ENCODE measurements at regions not wholly inside any gene's neighbourhood (a gene's known extent, or its start where the extent isn't known, plus 50 kb on each side); places are given as distances from the start of the nearest gene placed in this dataset.

- H3K27ac Mint-ChIP-seq (ENCODE audit: unreplicated experiment), result no peak overlapping the region
- no peak overlapping the region for H3K4me3 Mint-ChIP-seq
- no peaks in the 10 kb centered on the region for H3K36me3 Mint-ChIP-seq (ENCODE audit: low read depth)
- TF ChIP-seq CTCF (conservative IDR thresholded peaks at IDR 0.05), result no peak
- peaks cover 4% of the 10 kb centered on the region for H3K4me1 Mint-ChIP-seq
- peaks cover 2% of the 10 kb centered on the region for H3K9me3 Mint-ChIP-seq
- H3K27me3 Mint-ChIP-seq (ENCODE audit: low read depth), result no peaks in the 10 kb centered on the region
- no peak for DNase-seq (ENCODE audit: low read depth, low spot score)
Observed at GRCh38 chr9:119003882-119004617, 365.2 kb downstream of the BRINP1 start.

DNA sequence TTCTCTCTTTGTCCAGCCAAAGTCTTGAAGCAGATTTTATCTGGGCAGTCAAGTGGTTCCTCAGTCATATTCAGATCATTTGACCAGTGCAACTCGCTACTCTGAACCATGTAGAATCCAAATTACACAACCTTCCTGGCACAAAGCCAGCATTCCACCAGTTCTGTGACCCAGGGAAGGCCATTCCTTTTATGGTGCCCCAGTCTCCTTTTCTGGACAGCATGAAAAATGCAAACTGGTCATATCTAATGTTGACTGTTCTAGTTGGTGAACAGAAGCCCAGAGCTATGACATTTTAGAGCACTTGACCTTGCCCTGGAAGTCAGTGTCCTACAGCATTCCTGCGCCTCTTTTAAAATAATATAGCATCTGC is 364.6 kb downstream of the BRINP1 start:
- peaks cover 2% of the 10 kb centered on the region for H3K9me3 Mint-ChIP-seq
- DNase-seq (ENCODE audit: low read depth, low spot score), result no peak
- no peak overlapping the region for H3K4me3 Mint-ChIP-seq
- no peaks in the 10 kb centered on the region for H3K27me3 Mint-ChIP-seq (ENCODE audit: low read depth)
- no peaks in the 10 kb centered on the region for H3K36me3 Mint-ChIP-seq (ENCODE audit: low read depth)
- no peak overlapping the region for H3K27ac Mint-ChIP-seq (ENCODE audit: unreplicated experiment)
- H3K4me1 Mint-ChIP-seq, result peaks cover 4% of the 10 kb centered on the region
- no peak for TF ChIP-seq CTCF (conservative IDR thresholded peaks at IDR 0.05)

DNA sequence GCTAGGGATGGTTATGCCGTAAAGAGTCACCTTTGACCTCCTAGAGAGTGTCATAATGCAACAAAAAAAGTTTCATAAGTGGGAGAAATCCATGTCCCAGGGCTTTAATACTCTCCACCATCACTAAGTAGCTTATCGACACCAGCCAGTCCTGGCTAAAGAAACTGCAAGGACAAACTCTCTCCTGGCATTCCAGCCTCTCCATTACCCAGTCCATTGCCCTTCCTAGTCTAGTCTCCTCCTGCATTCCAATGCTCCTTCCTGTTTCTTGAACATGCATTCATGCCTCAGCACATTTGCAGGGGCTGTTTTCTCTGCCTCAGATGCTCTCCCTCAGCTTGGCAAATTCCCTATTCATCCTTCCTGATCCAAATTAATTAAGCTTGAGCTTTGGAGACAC is 364.1 kb downstream of the BRINP1 start:
- Mint-ChIP-seq H3K36me3 (ENCODE audit: low read depth) (no peaks in the 10 kb centered on the region), H3K4me3 (no peak overlapping the region), H3K27ac (ENCODE audit: unreplicated experiment) (no peak overlapping the region), H3K27me3 (ENCODE audit: low read depth) (no peaks in the 10 kb centered on the region), H3K4me1 (peaks cover 4% of the 10 kb centered on the region), H3K9me3 (peaks cover 2% of the 10 kb centered on the region)
- TF ChIP-seq CTCF (conservative IDR thresholded peaks at IDR 0.05), result no peak
- no peak for DNase-seq (ENCODE audit: low read depth, low spot score)

DNA sequence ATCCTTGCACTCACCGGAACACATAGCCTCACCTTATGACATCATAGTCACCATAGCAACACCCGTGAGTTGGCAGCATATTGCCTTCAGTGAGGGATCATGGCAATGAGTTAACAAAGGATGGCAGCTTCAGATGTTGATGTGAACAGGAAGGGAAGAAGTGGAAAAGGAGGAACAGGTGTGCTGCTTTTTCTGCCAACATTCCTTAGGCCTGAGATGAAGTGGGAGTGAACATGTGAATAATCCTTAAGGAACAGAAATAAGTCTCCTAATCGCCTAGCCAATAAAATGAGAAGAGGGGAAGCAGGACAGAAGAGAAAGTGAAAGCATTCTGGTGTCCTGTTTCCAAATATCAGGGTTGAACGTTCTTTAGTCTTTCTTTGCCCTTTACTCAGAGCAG is 360.0 kb downstream of the BRINP1 start:
- H3K9me3 Mint-ChIP-seq, result peaks cover 2% of the 10 kb centered on the region
- no peak for TF ChIP-seq CTCF (conservative IDR thresholded peaks at IDR 0.05)
- H3K4me3 Mint-ChIP-seq, result no peak overlapping the region
- no peak overlapping the region for H3K27ac Mint-ChIP-seq (ENCODE audit: unreplicated experiment)
- H3K27me3 Mint-ChIP-seq (ENCODE audit: low read depth), result no peaks in the 10 kb centered on the region
- H3K36me3 Mint-ChIP-seq (ENCODE audit: low read depth), result no peaks in the 10 kb centered on the region
- DNase-seq (ENCODE audit: low read depth, low spot score), result no peak
- peaks cover 4% of the 10 kb centered on the region for H3K4me1 Mint-ChIP-seq

DNA sequence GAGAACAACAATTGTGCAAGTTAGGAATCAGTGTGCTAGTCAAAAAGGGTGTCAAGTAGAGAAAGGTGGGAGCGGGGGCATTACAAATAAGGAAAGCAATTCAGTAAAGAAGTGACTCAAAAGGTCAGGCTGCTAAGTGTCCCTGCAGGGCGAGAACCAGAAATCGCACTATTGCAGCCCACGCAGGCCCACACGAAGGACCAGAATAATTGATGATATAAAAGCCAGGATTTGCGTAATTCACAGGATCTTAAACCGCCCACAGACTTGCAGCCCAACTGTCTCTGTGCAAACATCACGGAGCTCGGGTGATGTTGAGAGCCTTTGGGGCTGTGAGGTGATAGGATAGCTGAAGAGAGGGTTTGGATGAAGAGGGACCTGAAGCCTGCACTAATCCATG is 349.0 kb downstream of the BRINP1 start:
- Mint-ChIP-seq H3K27ac (ENCODE audit: unreplicated experiment) (no peak overlapping the region), H3K9me3 (peaks cover 5% of the 10 kb centered on the region), H3K4me3 (no peak overlapping the region), H3K36me3 (ENCODE audit: low read depth) (peaks cover 3% of the 10 kb centered on the region), H3K4me1 (peaks cover 17% of the 10 kb centered on the region), H3K27me3 (ENCODE audit: low read depth) (no peaks in the 10 kb centered on the region)
- TF ChIP-seq CTCF (conservative IDR thresholded peaks at IDR 0.05), result no peak
- DNase-seq (ENCODE audit: low read depth, low spot score), result no peak
